GM13976 (cell line): ENCODE measurements at regions not wholly inside any gene's neighbourhood (a gene's known extent, or its start where the extent isn't known, plus 50 kb on each side); places are given as distances from the start of the nearest gene placed in this dataset.
"Not testable (repeated sequence)": the region's sequence is repeated elsewhere in the genome, so short reads cannot be mapped to it uniquely, and the experiment has no call there.

Source experiments
- DNase-seq: peaks from one replicate; pipeline ENCODE4 v3.0.0; 2012; ENCODE audit warnings: low spot score
- CTCF ChIP-seq: IDR thresholded peaks from 2 replicates; pipeline ENCODE4 v1.5.1; 2012; ENCODE audit warnings: borderline replicate concordance, mild to moderate bottlenecking; ENCODE audit not compliant: insufficient read depth; ENCODE audit errors: extremely low read depth, missing control alignments, control extremely low read depth
- in situ Hi-C: fragments of 300-500 bp; cut with MboI; formaldehyde crosslinking; loops from one replicate; pipeline ENCODE4 v1.12.0; 2022; ENCODE audit warnings: low sequenced_read_pairs, mixed read lengths, inconsistent platforms; ENCODE audit not compliant: unreplicated experiment

- TF ChIP-seq CTCF = no peak
- in situ Hi-C loops = loop anchor here (25.0 kb wide), 2 partner anchors 346 to 496 kb away; no protein-coding TSS in a partner anchor
- DNase-seq = no peak
Observed at GRCh38 chr3:69658514-69659140, 80.6 kb upstream of the MITF start.

- in situ Hi-C loops = loop anchor here (25.0 kb wide), 2 partner anchors 345 to 495 kb away; no protein-coding TSS in a partner anchor
- not testable (repeated sequence) for DNase-seq
Observed at GRCh38 chr3:69657030-69657429, 82.2 kb upstream of the MITF start.

GRCh38 chr3:69651765-69652164, 87.5 kb upstream of the MITF start:
- no peak for TF ChIP-seq CTCF
- in situ Hi-C loops = loop anchor here (25.0 kb wide), 2 partner anchors 339 to 489 kb away; no protein-coding TSS in a partner anchor
- DNase-seq = no peak

- in situ Hi-C loops = loop anchor here (25.0 kb wide), 2 partner anchors 338 to 488 kb away; no protein-coding TSS in a partner anchor
- no peak for DNase-seq
- TF ChIP-seq CTCF = no peak
Observed at GRCh38 chr3:69650066-69650419, 89.2 kb upstream of the MITF start.

GRCh38 chr3:69649120-69650065, 89.9 kb upstream of the MITF start:
- no peak for DNase-seq
- TF ChIP-seq CTCF = no peak
- in situ Hi-C loops = loop anchor here (25.0 kb wide), 2 partner anchors 337 to 487 kb away; no protein-coding TSS in a partner anchor

- no peak for DNase-seq
- in situ Hi-C loops = no loop called here
- no peak for TF ChIP-seq CTCF
Observed at GRCh38 chr3:69648126-69648525, 91.1 kb upstream of the MITF start.
